ENCODE measurements at regions not wholly inside any gene's neighbourhood (a gene's known extent, or its start where the extent isn't known, plus 50 kb on each side); places are given as distances from the start of the nearest gene placed in this dataset.

DNA sequence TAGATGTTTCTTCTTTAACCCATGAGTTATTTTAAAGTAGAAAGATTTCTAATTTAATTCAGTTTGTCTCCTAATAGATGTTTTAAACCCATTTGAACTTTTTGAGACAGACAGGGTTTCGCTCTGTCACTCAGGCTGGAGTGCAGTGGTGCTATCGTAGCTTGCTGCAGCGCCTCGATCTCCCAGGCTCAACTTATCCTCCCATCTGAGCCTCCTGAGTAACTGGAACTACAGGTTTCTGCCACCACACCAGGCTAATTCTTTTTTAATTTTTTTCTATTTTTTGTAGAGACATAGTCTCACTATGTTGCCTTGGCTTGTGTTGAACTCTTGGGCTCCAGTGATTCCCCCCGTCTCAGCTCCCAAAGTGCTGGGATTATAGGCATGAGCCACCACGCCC is 53.0 kb upstream of the RAB18 start:
- no peak overlapping the region for H3K27ac ChIP-seq (replicated peaks)
- peaks cover 15% of the 10 kb centered on the region for H3K27me3 ChIP-seq (ENCODE audit: low read depth)
- no peaks in the 10 kb centered on the region for H3K9me3 ChIP-seq (replicated peaks)
- H3K4me3 ChIP-seq = no peak overlapping the region
- no peak for DNase-seq
- no peak for TF ChIP-seq CTCF (IDR thresholded peaks at IDR 0.05; ENCODE audit: borderline replicate concordance)
- no peaks in the 10 kb centered on the region for H3K36me3 ChIP-seq
- intact Hi-C loops (cut with micrococcal nuclease) = no loop called here
- H3K4me1 ChIP-seq = no peaks in the 10 kb centered on the region

DNA sequence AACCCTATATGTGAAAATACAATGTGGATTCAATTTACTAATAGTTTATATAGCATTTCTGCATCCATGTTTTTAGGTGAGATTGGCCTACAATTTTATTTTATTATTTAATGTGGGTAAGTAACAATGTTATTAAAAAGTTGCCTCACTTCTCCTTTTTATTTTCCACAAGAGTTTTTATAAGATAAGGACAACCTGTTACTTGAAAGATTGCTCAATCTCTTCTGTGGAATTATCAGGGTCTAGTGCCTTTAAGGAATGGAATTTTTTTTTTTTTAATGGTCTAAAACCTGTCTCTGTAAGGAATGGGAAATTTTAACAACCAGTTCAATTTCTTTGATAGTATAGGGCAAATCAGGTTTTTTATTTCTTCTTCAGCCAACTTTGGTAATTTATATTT is 53.9 kb upstream of the RAB18 start:
- no peaks in the 10 kb centered on the region for H3K9me3 ChIP-seq (replicated peaks)
- no peak overlapping the region for H3K27ac ChIP-seq (replicated peaks)
- TF ChIP-seq CTCF (IDR thresholded peaks at IDR 0.05; ENCODE audit: borderline replicate concordance) = no peak
- no peak overlapping the region for H3K4me3 ChIP-seq
- H3K4me1 ChIP-seq = no peaks in the 10 kb centered on the region
- H3K27me3 ChIP-seq (ENCODE audit: low read depth) = peaks cover 12% of the 10 kb centered on the region
- DNase-seq = no peak
- intact Hi-C loops (cut with micrococcal nuclease) = no loop called here
- H3K36me3 ChIP-seq = no peaks in the 10 kb centered on the region

DNA sequence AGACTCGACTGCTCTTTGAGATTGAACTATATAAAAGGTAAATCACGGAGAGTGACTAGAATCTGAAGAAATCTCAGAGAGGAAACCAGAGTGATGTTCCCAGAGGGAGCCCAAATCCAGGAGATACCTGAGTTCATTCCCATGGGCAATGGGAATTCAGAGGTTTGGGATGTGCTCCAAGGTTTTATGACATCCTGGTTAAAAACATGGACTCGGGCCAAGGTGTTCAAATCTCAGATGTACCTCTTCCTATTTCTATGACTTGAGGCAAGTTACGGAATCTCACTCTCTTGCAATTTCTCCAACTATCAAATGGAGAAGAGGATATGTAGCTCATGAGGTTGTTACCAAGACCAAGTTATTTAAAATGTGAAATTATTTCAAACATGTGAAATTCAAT is 54.5 kb upstream of the RAB18 start:
- no peaks in the 10 kb centered on the region for H3K9me3 ChIP-seq (replicated peaks)
- H3K27ac ChIP-seq (replicated peaks) = no peak overlapping the region
- intact Hi-C loops (cut with micrococcal nuclease) = loop anchor here (5.0 kb wide), 1 partner anchor 793 kb away; no protein-coding TSS in a partner anchor
- H3K27me3 ChIP-seq (ENCODE audit: low read depth) = peaks cover 5% of the 10 kb centered on the region
- TF ChIP-seq CTCF (IDR thresholded peaks at IDR 0.05; ENCODE audit: borderline replicate concordance) = no peak
- H3K4me3 ChIP-seq = no peak overlapping the region
- no peaks in the 10 kb centered on the region for H3K4me1 ChIP-seq
- DNase-seq = no peak
- no peaks in the 10 kb centered on the region for H3K36me3 ChIP-seq

DNA sequence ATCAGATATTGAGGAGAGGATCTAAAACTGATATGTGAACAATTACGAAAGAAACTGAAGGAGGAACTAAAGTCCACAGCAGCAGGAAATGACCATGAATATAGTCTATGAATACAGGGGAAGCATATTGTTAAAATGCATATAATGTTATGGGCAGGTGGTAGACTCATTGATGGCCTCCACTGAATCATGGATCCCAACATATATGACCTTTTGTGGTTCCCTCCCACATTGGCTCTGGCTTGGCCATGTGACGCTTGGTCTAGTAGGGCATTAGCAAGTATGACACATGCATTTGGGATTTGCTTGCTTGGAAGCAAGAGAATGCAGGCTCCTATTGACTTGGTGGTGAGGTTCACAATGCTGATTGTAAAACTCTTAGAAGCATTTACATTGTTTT is 55.2 kb upstream of the RAB18 start:
- no peak for DNase-seq
- peaks cover under 1% of the 10 kb centered on the region for H3K27me3 ChIP-seq (ENCODE audit: low read depth)
- H3K36me3 ChIP-seq = no peaks in the 10 kb centered on the region
- H3K27ac ChIP-seq (replicated peaks) = no peak overlapping the region
- no peaks in the 10 kb centered on the region for H3K9me3 ChIP-seq (replicated peaks)
- no peaks in the 10 kb centered on the region for H3K4me1 ChIP-seq
- no peak overlapping the region for H3K4me3 ChIP-seq
- TF ChIP-seq CTCF (IDR thresholded peaks at IDR 0.05; ENCODE audit: borderline replicate concordance) = no peak
- intact Hi-C loops (cut with micrococcal nuclease) = loop anchor here (5.0 kb wide), 1 partner anchor 793 kb away; no protein-coding TSS in a partner anchor

- Histone ChIP-seq H3K36me3 (no peaks in the 10 kb centered on the region), H3K4me1 (no peaks in the 10 kb centered on the region), H3K4me3 (no peak overlapping the region), H3K27me3 (ENCODE audit: low read depth) (no peaks in the 10 kb centered on the region), H3K9me3 (replicated peaks) (no peaks in the 10 kb centered on the region), H3K27ac (replicated peaks) (no peak overlapping the region)
- no peak for DNase-seq
- intact Hi-C loops (cut with micrococcal nuclease) = loop anchor here (5.0 kb wide), 1 partner anchor 795 kb away; no protein-coding TSS in a partner anchor
- no peak for TF ChIP-seq CTCF (IDR thresholded peaks at IDR 0.05; ENCODE audit: borderline replicate concordance)
Measured at GRCh38 chr10:27447540-27447939, 56.6 kb upstream of the RAB18 start.

Data from left ventricle myocardium inferior (tissue), 1 donor.